ENCODE measurements at regions not wholly inside any gene's neighbourhood (a gene's known extent, or its start where the extent isn't known, plus 50 kb on each side); places are given as distances from the start of the nearest gene placed in this dataset.
"Not testable (repeated sequence)": the region's sequence is repeated elsewhere in the genome, so short reads cannot be mapped to it uniquely, and the experiment has no call there.

DNA sequence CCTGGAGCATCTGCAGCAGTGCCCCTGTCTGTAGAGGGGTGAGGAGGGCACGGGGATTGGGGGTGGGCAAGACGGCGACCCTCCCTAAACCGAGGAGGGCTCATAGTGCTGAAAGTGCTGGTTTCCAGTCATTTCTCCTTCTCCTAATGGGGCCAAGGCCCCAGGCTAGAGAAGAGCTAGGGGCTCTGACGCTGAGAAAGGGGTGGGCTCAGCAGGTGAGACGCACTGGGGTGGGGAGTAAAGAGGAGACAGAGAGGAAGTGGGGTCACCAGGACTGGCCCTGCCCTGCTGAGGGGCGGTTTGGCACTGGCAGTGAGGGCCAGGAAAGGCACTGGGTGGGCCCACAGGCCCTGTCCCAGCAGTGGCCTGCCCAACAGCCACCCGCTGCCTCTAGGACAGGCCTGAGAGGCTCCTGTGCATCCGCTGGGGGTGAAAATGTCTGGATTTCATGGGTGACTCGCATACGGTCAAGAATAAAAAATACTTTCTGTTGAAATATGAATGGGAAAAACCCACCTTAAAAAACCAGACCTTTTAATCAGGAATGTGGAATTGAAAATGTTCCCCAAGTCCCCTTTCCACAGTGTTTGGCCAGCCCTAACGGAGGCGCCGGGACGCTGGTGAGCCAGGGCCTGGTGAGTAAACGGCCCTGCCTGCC lies 122.4 kb upstream of the SMURF2 start:
- no peak for DNase-seq

DNA sequence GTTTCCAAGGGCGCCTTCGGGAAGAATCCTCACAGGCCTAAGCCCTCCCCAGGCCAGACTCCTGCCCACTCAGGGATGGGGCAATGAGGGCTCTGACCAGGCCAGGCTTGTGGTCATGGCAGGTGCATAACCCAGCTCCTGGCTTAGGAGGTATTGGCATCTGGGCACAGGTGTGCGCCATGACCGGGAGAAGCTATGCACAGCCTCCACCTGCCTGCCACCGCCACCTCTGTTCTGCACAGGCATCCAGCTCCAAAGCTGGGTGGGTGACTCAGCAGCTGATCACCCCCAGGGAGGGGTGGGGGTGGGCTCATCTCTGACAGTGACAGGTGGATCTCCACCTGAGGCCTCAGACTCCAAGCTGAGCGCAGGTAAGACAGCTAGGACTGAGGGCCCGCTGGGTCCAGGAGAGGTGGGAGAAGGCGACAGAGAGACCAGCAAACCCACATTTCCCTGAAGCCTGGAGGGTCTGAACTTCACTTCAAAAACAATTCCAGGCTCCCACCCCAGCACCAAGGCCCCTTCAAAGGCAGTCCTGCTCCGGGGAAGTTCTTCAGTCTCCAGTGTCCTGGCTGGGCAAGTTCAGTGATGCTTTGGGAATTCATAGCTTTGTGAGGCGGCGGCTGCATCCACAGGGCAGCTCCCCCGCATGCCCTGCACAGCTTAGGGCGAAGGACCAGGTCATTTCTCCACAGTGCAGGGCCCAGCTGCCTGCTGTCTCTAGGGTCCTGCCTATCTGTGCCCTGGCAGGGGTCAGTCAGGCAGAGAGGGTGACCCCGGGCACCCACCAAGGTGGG lies 121.6 kb upstream of the SMURF2 start:
- DNase-seq = no peak

DNA sequence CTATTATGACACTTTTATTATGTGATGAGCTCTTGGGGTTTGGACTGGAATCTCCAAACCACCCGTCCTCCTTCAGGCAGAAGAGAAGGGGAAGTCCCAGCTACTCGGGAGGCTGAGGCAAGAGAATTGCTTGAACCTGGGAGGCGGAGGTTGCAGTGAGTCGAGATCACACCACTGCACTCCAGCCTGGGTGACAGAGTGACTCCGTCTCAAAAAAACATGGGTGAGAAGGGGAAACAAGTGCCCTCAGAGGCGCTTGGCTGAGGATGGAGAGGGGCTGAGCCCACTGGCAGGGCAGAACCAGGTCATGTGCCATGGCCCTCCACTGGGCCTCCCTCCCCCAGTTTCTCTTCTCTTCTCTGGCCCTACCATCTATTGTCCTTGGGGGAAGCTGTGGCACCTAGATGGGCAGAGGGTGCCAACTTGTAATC lies 120.9 kb upstream of the SMURF2 start:
- DNase-seq = no peak

- DNase-seq = no peak
These were observed 119.9 kb upstream of the SMURF2 start for GRCh38 chr17:64781810-64782555.

DNA sequence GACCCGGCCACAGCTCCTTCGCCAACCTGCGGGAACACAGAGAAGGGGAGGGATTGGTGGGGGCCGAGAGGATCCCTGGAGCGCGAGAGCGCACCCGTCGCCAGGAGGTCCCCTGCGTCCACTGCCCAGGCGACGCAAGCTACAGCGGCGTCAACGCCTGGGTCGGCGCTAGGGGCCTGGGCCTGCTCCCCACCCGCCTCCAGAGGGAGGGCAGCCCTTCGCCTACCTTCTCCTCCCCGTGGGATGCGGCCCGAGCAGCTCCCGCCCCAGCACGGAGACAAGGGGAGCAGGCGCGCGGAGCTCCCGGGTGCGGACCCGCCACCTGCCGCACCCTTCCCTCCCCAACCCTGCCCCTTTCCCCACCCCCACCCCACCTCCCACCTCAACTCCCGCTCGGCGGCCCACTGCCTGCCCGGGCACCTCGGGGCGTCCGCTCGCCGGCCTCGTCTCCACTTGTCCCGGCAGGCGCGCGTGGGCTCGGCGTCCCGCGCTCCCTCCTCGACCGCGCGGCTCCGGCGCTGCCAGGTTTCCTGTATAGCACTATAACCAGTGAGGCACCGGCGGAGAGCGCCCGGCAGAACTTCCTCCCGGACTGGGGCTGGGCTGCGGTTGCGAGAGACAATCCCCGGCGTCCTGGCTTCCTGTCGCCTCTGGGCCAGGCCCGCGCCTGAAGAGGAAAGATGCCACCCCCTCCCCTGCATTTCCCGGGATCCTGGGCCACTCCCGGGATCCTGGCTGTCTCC lies 119.1 kb upstream of the SMURF2 start:
- peak; percentile 27 for DNase-seq

DNA sequence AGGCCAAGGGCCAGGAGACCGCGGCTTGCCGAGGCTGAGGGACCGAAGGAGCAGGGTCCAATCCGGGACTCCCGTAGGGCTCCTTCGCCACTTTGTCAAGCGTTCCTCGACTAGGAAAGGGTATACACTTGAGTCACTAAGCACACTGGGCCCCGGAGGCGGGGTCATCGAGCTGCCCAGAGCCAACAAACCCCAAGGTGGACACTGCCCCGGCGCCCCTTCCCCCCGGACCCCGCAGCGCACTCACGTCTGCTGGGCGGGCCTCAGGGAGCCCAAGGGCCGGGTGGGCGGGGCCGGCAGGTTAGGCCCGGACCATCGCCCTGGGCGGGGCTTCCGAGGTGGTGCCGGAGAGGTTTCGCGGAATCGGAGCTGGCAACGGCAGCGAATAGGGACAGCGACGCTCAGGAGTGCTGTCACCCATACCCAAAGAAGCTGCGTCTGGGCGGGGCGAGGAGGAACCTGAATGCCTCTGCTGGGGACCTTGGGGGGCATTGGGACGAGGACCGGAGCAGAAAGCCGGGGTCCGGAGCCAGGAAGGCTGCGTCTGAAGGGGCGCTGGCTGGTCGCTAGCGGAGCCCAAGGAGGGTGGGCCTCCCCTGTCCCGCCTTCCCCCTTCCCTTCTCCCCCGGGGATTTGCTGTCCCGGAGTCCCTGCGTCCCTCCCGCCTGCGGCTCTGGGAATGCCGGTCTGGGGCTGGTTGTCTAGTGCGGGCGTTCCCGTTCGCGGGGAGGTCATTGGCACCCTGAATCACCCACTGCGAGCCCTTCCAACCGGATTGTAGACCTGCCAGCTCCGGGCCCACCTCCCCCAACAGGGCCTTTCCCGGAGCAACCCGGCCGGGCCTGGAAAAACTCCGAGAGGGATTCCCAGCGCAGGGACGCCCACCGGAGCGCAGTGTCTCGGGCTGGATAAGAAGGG lies 118.2 kb upstream of the SMURF2 start:
- DNase-seq = peak; percentile 57

DNA sequence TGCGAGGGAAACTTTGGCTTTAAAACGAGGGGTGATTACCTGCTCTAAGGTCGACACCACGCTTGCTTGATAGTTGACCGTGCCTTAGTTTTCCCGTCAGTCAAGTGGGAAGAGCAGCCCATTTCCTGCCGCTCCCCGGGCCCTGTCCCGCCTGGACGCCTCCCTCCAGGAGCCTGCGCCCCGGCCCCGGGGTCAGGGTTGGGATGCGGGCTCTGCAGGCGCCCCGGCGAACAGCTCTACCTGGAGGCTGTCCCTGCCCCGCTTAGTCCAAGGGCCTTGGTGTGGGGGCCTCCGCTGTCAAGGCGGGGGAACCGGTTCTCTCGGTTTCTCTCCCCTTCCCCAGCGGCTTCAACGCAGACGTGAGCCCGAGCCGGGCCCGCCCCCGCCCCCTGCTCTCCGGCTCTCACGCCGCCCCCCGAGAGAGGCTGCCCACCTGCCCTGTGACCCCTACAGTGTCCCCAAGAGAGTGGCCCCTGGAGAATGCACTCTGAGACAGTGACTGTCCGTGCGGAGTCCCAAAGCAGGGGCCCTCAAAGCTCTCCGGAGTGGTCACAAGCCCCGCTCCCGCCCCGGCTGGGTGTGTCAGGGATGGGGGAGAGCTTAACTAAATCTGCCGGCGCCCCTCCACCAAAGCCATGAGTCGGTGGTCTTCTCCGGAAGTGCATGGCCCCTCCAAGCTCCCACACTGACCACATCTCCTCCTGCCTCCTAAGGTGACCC lies 117.4 kb upstream of the SMURF2 start:
- DNase-seq = no peak

DNA sequence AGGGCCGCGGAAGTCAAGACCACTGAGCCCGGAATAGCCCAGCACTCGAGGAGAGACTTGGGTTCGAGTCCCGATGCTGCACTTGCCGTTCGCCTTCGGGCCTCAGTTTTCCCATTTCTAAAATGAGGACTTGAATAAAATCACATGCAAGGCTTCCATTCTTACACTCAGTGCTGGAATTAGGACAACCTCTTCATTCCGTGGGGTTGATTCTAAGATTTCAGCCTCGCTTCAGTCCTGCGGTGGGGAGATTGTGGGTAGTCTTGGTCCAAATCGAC lies 116.9 kb upstream of the SMURF2 start:
- DNase-seq = not testable (repeated sequence)

DNA sequence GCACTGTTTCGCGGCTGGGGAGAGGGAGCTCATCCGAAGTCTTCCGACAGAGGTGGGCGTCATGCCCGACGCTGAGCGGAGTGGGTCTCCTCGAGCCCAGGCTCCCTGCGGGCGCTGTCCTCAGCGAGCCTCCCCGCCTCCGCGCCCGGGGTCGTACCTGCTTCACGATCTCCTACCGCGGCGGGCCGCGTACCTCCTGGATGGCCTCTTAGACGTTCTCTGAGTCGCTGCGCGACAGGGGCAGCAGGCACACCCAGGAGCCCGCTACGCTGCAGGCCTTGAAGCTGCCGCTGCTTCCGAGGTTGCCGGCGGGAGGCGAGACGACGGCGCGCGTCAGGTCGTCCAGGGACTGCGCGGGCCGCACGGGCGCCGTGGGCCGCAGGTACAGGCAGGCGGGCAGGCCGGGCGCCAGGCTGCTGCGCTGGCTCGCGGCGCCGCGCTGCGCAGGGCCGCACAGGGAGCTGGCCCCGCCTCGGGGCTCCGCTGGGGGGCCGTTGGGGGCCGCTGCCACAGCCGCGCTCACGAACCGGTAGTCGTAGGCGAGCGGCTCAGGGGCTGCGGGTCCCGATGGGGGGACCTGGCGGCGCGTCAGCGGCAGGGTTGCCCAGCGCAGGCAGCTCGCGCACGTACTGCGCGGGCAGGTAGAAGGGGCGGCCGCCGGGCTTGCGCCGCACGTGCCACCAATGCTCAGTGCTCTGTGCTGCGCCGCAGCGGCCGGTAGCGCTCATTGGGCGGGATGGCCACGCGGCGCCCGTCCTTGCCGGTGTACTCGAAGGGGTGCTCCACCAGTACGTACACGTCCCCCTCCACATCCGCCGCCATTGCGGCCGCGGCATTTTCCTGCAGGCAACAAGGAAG lies 116.4 kb upstream of the SMURF2 start:
- no peak for DNase-seq

GRCh38 chr17:64777415-64778239 lies 115.5 kb upstream of the SMURF2 start:
- no peak for DNase-seq

DNA sequence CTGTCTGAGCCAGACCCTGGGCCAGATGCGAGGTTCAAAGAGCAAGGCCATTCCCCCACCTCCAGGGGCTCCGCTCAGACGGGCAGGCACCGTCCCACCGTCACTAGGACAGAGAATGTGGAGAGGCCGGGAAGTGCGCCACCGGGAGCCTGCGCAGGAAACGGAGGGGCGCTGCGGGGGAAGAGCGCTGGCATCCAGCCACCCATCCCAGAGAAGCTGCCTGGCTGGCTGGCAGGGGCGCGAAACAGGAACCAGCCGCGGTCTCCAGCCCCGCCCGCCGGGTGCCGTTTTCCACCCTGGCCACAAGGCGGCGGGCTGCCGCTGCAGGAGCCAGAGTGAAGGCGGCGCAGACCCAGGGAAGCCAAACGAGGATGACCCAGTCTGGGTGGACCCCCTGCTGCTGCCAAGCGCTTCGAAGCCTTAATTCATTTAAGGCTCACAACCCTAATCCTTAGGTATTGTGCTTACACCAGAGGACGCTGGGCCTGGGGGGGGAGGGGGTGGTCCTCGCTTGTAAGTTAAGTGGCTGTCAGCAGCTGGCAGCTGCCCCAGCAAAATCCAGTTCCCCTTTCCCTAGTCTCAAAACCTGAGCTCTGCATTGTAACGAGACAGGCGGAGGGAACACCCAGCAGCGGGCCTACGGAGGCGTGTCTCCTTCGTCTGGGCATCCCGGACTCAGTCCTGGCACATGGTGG lies 114.8 kb upstream of the SMURF2 start:
- peak; percentile 73 for DNase-seq

DNA sequence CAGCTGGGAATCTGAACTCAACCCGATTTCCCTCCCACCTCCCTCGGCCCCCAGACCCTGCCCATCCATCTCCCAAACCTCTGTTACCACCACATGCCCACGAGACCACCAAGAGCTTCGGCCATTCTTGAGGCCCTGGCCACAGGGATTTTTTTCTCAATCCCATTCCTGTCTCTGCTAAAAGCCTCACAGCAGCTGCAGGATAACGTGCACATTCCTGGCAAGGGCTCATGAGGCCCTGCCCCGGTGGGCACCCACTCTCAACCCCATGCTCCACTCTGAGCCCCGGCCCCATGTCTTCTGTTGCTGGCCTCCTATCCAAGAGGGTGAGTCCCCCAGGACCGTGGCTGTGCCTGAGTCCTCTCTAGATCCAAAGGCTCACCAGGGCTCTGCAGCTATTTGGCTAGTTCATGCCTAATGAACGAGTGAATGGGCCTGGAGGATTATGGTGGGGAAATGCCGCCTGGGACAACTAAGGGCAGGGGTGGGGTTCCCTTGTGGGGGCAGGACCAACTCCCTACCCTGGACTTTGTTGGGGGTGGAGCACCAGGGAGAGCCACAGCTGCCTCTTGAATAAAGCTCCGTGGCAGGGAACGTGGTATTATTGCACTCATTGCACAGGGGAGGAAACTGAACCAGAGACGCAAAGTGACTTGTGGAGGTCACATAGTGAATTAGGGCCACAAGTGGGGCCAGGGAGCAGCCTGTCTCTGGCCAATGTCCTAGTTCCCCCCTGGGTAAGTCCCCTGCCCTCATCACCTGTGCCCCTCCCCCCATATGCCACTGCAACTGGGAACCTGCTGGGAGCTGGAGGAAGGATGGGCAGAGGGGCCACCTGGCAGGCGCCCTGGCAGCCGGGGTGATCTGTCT lies 113.8 kb upstream of the SMURF2 start:
- no peak for DNase-seq

DNA sequence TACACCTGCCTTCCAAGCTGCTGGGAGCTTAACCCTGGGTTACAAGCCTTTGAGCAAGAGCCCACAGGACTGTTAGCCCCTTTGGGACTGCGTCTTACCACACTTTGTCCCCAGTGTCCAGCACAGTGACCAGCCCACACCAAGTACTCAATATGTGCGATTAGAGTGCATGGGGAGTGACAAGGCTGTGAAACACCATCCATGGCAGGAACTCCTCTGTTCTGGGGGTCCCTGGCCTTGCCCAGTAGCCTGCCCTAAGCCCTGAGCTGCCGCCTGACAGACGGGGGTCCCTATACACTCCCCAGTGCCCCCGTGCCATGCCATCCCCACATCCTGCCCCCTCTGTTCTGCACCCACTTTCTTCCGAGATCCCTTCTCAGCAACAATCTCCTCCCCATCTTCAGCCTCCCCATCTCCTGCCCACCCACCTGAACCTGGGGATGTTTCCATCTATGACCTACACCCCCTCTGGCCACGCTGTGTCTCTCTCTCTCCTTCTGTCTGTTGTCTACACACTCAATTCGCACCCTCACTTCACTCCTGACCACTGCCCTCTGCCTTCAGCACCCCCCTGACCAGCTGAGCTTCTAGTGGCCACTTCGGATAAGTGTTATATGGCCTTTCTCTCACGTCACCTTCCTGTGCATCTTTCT lies 112.9 kb upstream of the SMURF2 start:
- no peak for DNase-seq

- peak; percentile 84 for DNase-seq
These were observed 112.0 kb upstream of the SMURF2 start for GRCh38 chr17:64773836-64774761.

DNA sequence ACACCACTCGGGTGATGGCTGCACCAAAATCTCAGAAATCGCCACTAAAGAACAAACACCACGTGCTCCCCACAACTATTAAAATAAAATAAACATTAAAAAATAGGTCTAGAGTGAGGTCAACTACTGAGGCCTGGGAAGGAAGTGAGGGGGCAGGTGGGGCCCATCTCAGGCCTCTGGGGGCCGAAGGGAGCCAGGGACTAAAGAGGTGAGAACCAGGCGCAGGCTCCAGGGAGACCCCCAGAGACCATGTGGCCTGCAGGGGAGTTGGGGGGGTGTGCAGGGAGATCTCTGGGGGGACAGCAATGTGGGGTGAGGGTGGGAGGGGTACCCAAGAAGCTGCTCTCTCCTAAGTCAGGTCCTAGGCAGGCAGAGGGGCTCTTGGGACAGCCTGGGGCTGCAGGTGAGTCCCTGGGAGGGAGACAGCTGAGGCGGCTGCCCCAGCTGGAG lies 111.3 kb upstream of the SMURF2 start:
- DNase-seq = no peak

- no peak for DNase-seq
These were observed 110.8 kb upstream of the SMURF2 start for GRCh38 chr17:64772845-64773299.
